Activated naive CD8-positive, alpha-beta T cell treated with anti-CD3 and anti-CD28 coated beads, Interleukin-2, amount 50 U/mL, for 24 hours (primary cell): ENCODE measurements at regions not wholly inside any gene's neighbourhood (a gene's known extent, or its start where the extent isn't known, plus 50 kb on each side); places are given as distances from the start of the nearest gene placed in this dataset.

Experiments used
- ATAC-seq: fragments of 150-1000 bp; cut with Tn5 transposase; one replicate; pipeline ENCODE4 v1.10.0; 2021
- DNase-seq: peaks from one replicate; pipeline ENCODE4 v3.0.0; 2021
- H3K27ac Mint-ChIP-seq: one replicate; pipeline ENCODE4 v1.8.0; 2021; ENCODE audit warnings: mild to moderate bottlenecking, mixed read lengths
- H3K27me3 Mint-ChIP-seq: one replicate; pipeline ENCODE4 v1.8.0; 2021; ENCODE audit warnings: mixed read lengths
- H3K36me3 Mint-ChIP-seq: one replicate; pipeline ENCODE4 v1.8.0; 2021; ENCODE audit warnings: low read depth, mixed read lengths
- H3K4me1 Mint-ChIP-seq: one replicate; pipeline ENCODE4 v1.8.0; 2021; ENCODE audit warnings: mixed read lengths
- H3K4me3 Mint-ChIP-seq: one replicate; pipeline ENCODE4 v1.8.0; 2021; ENCODE audit warnings: mild to moderate bottlenecking, moderate library complexity, mixed read lengths
- H3K9me3 Mint-ChIP-seq: one replicate; pipeline ENCODE4 v1.8.0; 2021; ENCODE audit warnings: mixed read lengths

- ATAC-seq = no peak
- no peak overlapping the region for H3K27ac Mint-ChIP-seq
- no peaks in the 10 kb centered on the region for H3K4me1 Mint-ChIP-seq
- no peaks in the 10 kb centered on the region for H3K9me3 Mint-ChIP-seq
- no peak overlapping the region for H3K4me3 Mint-ChIP-seq
- peaks cover 6% of the 10 kb centered on the region for H3K27me3 Mint-ChIP-seq
- no peaks in the 10 kb centered on the region for H3K36me3 Mint-ChIP-seq
- DNase-seq = no peak
Measured at GRCh38 chr12:88945051-88945732, 364.9 kb upstream of the KITLG start.

DNA sequence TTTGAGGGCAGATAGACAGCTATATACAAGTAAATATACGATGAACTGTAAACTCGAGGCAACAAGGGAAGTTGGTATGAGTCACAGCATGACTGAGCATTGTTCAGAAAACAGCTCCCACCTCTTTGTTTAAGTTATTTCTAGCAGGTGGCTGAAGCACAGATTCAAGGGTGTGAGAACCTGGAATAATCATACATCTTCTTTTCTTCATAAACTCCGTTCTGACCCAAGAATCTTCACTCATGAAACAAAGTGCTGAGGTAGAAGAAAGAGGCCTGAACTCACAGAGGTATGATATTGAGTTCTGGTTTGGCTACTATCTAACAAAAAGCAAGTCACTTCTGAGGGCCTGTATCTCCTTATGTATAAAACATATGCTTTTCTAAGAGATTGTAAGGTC, 364.1 kb upstream of the KITLG start:
- H3K36me3 Mint-ChIP-seq = no peaks in the 10 kb centered on the region
- H3K27ac Mint-ChIP-seq = no peak overlapping the region
- H3K27me3 Mint-ChIP-seq = peaks cover 6% of the 10 kb centered on the region
- no peaks in the 10 kb centered on the region for H3K4me1 Mint-ChIP-seq
- no peaks in the 10 kb centered on the region for H3K9me3 Mint-ChIP-seq
- ATAC-seq = no peak
- no peak overlapping the region for H3K4me3 Mint-ChIP-seq
- DNase-seq = no peak

- ATAC-seq = no peak
- Mint-ChIP-seq H3K27ac (no peak overlapping the region), H3K4me1 (no peaks in the 10 kb centered on the region), H3K9me3 (no peaks in the 10 kb centered on the region), H3K4me3 (no peak overlapping the region), H3K27me3 (peaks cover 2% of the 10 kb centered on the region), H3K36me3 (no peaks in the 10 kb centered on the region)
- no peak for DNase-seq
Measured at GRCh38 chr12:88940854-88941253, 360.6 kb upstream of the KITLG start.

DNA sequence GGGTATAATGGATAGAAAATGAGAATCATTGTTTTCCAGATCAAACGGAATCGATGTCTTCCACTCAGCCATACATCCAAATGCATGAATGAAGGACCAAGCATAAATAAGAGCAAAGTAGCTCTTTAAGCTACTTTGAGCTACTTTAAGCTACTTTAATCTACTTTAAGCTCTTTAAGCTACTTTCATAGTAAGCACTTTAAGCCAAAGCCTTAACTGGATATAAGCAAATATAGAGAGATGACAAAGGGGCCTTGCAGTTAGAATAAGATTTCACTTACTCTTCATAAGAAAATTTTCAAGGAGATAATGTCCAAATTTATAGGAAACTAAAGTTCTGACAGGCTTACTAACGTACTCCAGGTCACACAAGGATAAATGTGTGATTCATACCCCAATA, 355.6 kb upstream of the KITLG start:
- Mint-ChIP-seq H3K4me1 (no peaks in the 10 kb centered on the region), H3K9me3 (no peaks in the 10 kb centered on the region), H3K27ac (no peak overlapping the region), H3K4me3 (no peak overlapping the region), H3K36me3 (no peaks in the 10 kb centered on the region), H3K27me3 (no peaks in the 10 kb centered on the region)
- DNase-seq (no peak), ATAC-seq (no peak)

DNA sequence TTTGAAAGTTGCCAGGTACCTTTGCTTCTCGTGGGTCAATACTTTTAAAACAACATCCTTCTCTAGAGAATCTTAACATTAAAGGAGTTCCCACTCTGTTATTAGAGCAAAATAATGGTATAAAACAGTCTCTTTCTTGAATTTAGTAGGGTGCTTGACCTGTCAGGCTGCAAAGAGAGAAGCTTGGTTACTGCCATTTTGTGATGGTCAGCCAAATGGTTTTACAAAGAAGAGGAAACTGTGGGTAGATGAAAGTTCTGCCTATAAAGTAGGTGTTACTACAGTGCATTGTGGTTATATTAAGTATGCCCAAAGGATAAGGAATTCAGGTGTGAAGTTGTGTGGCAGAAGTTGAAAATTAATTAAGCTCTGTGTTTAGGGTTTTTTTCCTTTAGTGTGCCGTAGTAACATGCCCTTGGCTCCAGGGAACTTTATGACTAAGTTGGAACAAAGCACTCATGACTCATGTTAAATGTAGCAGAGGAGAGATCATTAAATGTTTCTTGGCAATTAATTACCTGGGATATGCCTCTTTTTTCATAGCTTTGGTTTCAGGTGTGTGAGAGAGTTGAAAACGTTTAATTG, 354.0 kb upstream of the KITLG start:
- no peak for ATAC-seq
- H3K27me3 Mint-ChIP-seq = peaks cover 4% of the 10 kb centered on the region
- no peaks in the 10 kb centered on the region for H3K9me3 Mint-ChIP-seq
- no peak overlapping the region for H3K27ac Mint-ChIP-seq
- no peak overlapping the region for H3K4me3 Mint-ChIP-seq
- no peaks in the 10 kb centered on the region for H3K4me1 Mint-ChIP-seq
- DNase-seq = no peak
- no peaks in the 10 kb centered on the region for H3K36me3 Mint-ChIP-seq

DNA sequence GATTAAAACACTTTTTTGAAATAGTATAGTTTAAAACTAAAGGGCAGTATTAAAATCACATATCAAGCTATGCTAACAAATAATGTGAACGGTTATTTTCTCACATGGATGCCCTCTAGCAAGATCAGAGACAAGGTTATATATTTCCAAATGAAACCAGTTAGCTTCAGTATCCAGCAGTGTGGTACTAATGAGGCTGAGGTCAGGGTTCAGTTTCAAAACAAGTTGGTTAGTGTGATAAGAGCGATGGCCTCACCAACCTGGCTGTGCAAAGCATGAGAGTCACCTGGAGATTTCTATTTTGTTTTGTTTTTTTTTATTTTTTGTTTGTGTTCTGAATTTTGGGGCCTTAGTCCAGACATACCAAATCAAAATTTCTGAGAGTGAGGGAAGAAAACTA, 352.2 kb upstream of the KITLG start:
- no peaks in the 10 kb centered on the region for H3K36me3 Mint-ChIP-seq
- no peak for DNase-seq
- no peak overlapping the region for H3K27ac Mint-ChIP-seq
- peaks cover 4% of the 10 kb centered on the region for H3K27me3 Mint-ChIP-seq
- no peaks in the 10 kb centered on the region for H3K4me1 Mint-ChIP-seq
- no peak overlapping the region for H3K4me3 Mint-ChIP-seq
- no peak for ATAC-seq
- H3K9me3 Mint-ChIP-seq = no peaks in the 10 kb centered on the region

- Mint-ChIP-seq H3K36me3 (no peaks in the 10 kb centered on the region), H3K27ac (no peak overlapping the region), H3K9me3 (no peaks in the 10 kb centered on the region), H3K4me3 (no peak overlapping the region), H3K4me1 (no peaks in the 10 kb centered on the region), H3K27me3 (peaks cover 4% of the 10 kb centered on the region)
- DNase-seq (no peak), ATAC-seq (no peak)
Measured at GRCh38 chr12:88931598-88931997, 351.3 kb upstream of the KITLG start.

DNA sequence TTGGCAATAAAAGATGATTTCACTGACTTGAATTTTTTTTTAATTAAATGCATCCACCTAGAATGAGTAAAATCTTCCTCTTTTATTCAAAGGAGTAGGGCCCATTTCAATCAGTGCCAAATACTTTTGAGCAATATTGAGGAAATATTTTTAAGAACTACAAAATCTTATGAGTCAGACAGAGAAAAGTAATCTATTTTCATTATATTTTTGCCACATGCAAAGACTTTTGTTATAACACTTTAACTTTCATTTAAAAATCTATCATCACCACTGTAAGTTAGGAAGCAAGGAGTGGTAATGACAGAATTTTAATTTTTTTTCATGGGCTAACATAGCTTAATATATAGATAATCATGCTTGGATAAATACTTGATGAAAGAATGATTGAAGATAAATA, 345.2 kb upstream of the KITLG start:
- Mint-ChIP-seq H3K36me3 (no peaks in the 10 kb centered on the region), H3K4me3 (no peak overlapping the region), H3K4me1 (no peaks in the 10 kb centered on the region)

GRCh38 chr12:88924162-88924561, 343.9 kb upstream of the KITLG start:
- H3K27ac Mint-ChIP-seq = no peak overlapping the region
- ATAC-seq (no peak), DNase-seq (no peak)
- H3K36me3 Mint-ChIP-seq = no peaks in the 10 kb centered on the region
- no peaks in the 10 kb centered on the region for H3K9me3 Mint-ChIP-seq
- H3K4me1 Mint-ChIP-seq = no peaks in the 10 kb centered on the region
- H3K4me3 Mint-ChIP-seq = no peak overlapping the region
- H3K27me3 Mint-ChIP-seq = no peaks in the 10 kb centered on the region

More for the DNA sequence above, 345.2 kb upstream of the KITLG start:
- H3K27ac Mint-ChIP-seq = no peak overlapping the region
- ATAC-seq (no peak), DNase-seq (no peak)
- no peaks in the 10 kb centered on the region for H3K9me3 Mint-ChIP-seq
- peaks cover under 1% of the 10 kb centered on the region for H3K27me3 Mint-ChIP-seq

DNA sequence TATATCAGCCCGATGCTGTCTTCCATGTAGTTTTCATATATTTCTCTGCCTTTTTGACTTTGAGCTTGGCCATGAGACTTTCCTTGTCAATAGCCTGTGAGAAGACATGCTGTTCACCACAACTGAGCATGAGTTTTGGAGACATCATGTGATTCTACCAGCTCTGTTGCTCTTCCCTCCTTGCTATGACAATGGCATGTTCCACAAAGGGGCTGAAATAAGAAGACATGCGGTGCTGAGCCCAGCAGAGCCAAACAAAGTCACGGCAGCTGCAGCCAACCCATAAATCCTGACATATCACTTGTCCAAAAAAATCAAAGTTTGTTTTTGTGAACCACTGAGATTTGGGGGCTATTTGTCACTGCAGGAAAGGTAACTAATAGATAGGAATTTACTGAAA, 343.4 kb upstream of the KITLG start:
- Mint-ChIP-seq H3K27me3 (no peaks in the 10 kb centered on the region), H3K9me3 (no peaks in the 10 kb centered on the region), H3K4me1 (no peaks in the 10 kb centered on the region), H3K36me3 (no peaks in the 10 kb centered on the region), H3K27ac (no peak overlapping the region), H3K4me3 (no peak overlapping the region)
- DNase-seq (no peak), ATAC-seq (no peak)

DNA sequence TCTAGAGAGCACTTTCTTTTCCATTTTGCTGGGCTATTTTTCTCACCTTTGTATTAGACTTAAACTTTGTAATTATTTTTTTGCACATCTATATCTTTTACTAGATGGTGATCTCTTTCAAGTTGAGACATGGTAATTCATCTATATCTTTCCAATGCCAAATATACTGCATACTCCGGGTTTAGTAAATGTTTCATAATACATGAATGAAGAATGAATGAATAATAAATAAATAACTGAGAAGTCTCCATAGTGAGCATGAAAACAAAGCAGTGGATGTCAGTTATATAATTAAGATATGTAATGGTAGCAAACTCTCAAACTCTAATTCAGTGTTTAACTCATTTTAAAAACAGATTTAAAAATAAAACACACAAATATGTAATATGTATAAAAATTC, 342.5 kb upstream of the KITLG start:
- ATAC-seq (no peak), DNase-seq (no peak)
- Mint-ChIP-seq H3K27me3 (no peaks in the 10 kb centered on the region), H3K4me3 (no peak overlapping the region), H3K9me3 (no peaks in the 10 kb centered on the region), H3K36me3 (no peaks in the 10 kb centered on the region), H3K27ac (no peak overlapping the region), H3K4me1 (no peaks in the 10 kb centered on the region)

DNA sequence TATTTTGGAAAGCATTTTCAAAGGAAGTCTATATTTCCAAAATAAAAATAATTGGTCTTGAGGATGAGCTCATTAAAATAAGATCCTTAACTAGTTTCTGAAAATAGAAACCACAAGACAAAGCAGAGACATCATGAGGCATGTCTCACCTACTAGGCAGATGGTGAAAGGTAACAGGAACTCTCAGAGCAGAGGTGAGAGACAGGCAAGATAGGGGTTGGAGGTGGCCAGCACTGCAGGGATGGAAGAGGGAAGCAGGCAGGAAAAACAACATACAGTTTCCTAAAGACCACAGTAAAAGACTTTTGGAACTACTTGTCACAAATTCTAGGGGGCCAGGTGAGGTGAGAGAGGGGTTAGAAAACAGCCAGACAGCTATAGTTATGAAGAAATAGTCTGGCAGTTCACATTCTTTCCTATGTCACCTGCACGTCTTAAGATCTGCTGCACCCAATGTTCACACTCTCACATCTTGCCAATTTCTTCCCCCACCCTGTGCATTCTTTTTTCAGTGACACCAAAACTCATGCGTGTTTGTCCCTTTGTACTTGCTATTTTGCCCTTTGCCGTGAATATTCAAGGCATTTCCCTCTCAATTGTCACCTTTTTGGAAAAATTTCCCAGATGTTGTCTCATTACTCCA, 341.7 kb upstream of the KITLG start:
- ATAC-seq (no peak), DNase-seq (no peak)
- no peak overlapping the region for H3K27ac Mint-ChIP-seq
- no peaks in the 10 kb centered on the region for H3K4me1 Mint-ChIP-seq
- H3K27me3 Mint-ChIP-seq = no peaks in the 10 kb centered on the region
- H3K9me3 Mint-ChIP-seq = no peaks in the 10 kb centered on the region
- no peak overlapping the region for H3K4me3 Mint-ChIP-seq
- no peaks in the 10 kb centered on the region for H3K36me3 Mint-ChIP-seq

DNA sequence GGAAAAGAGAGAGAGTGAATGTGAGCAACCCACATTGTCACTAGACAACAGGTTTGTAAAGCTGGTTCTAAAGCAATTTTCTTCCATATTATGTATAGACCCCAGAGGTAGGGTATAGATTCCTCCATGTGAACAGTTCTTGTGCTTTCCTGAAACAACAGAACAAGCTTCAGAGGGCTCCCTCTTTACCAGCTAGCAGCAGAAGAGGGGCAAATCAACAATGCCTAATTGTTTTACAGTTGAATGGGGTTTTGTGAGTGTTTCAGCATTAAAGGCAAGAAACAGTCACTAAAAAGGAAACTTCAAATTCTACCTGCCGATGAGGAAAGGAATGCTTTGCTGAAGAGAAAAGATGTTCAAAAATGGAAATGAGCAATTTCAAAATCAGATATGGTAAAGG, 341.2 kb upstream of the KITLG start:
- no peaks in the 10 kb centered on the region for H3K9me3 Mint-ChIP-seq
- no peak for DNase-seq

GRCh38 chr12:88918161-88918560, 337.9 kb upstream of the KITLG start:
- no peak for ATAC-seq
- Mint-ChIP-seq H3K4me3 (no peak overlapping the region), H3K9me3 (peaks cover 13% of the 10 kb centered on the region), H3K27me3 (no peaks in the 10 kb centered on the region), H3K27ac (no peak overlapping the region), H3K4me1 (no peaks in the 10 kb centered on the region), H3K36me3 (peaks cover 2% of the 10 kb centered on the region)
- no peak for DNase-seq

More for the DNA sequence above, 341.2 kb upstream of the KITLG start:
- Mint-ChIP-seq H3K27me3 (no peaks in the 10 kb centered on the region), H3K4me3 (no peak overlapping the region), H3K4me1 (no peaks in the 10 kb centered on the region), H3K36me3 (no peaks in the 10 kb centered on the region), H3K27ac (no peak overlapping the region)
- ATAC-seq = no peak

DNA sequence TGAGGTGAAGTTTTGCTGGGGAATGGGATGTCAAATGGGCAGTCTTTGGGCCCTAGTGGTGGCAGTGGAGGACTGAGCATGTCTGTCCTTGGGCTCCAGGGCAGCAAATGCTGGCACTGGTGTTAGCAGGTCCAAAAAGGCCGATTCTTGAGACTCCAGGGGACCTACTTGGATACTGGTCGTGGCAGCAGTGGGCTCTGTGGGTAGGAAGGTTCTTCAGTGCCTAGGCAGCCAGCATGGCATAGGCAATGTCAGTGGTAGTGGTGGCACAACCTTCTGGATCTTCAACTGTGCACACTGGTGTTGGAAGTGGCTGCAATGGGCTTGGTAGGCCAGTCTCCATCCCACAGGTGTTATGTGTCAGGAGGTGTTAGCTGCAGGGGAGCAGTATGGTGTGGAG, 334.7 kb upstream of the KITLG start:
- Mint-ChIP-seq H3K36me3 (peaks cover 2% of the 10 kb centered on the region), H3K4me1 (no peaks in the 10 kb centered on the region), H3K27ac (no peak overlapping the region), H3K27me3 (no peaks in the 10 kb centered on the region), H3K9me3 (peaks cover 18% of the 10 kb centered on the region), H3K4me3 (no peak overlapping the region)
- DNase-seq (no peak), ATAC-seq (no peak)
